ENCODE measurements at regions not wholly inside any gene's neighbourhood (a gene's known extent, or its start where the extent isn't known, plus 50 kb on each side); places are given as distances from the start of the nearest gene placed in this dataset.

GRCh38 chr13:40208517-40208916, 457.9 kb downstream of the FOXO1 start:
- TF ChIP-seq GATA3 (IDR thresholded peaks at IDR 0.05; ENCODE audit: low read depth, low read length) (no peak), GATA2 (IDR thresholded peaks at IDR 0.05; ENCODE audit: low read depth, low read length) (no peak)

GRCh38 chr13:40210865-40211585, 455.4 kb downstream of the FOXO1 start:
- TF ChIP-seq GATA2 (IDR thresholded peaks at IDR 0.05; ENCODE audit: low read depth, low read length) = no peak
- TF ChIP-seq GATA3 (IDR thresholded peaks at IDR 0.05; ENCODE audit: low read depth, low read length) = no peak

- TF ChIP-seq GATA2 (IDR thresholded peaks at IDR 0.05; ENCODE audit: low read depth, low read length) (no peak), GATA3 (IDR thresholded peaks at IDR 0.05; ENCODE audit: low read depth, low read length) (no peak)
Observed at GRCh38 chr13:40211586-40211968, 454.9 kb downstream of the FOXO1 start.

GRCh38 chr13:40213779-40214178, 452.7 kb downstream of the FOXO1 start:
- TF ChIP-seq GATA3 (IDR thresholded peaks at IDR 0.05; ENCODE audit: low read depth, low read length) (no peak), GATA2 (IDR thresholded peaks at IDR 0.05; ENCODE audit: low read depth, low read length) (no peak)

- TF ChIP-seq GATA3 (IDR thresholded peaks at IDR 0.05; ENCODE audit: low read depth, low read length) = no peak
- TF ChIP-seq GATA2 (IDR thresholded peaks at IDR 0.05; ENCODE audit: low read depth, low read length) = no peak
Observed at GRCh38 chr13:40215311-40215710, 451.1 kb downstream of the FOXO1 start.

GRCh38 chr13:40215747-40216146, 450.7 kb downstream of the FOXO1 start:
- TF ChIP-seq GATA3 (IDR thresholded peaks at IDR 0.05; ENCODE audit: low read depth, low read length) (no peak), GATA2 (IDR thresholded peaks at IDR 0.05; ENCODE audit: low read depth, low read length) (no peak)

- TF ChIP-seq GATA2 (IDR thresholded peaks at IDR 0.05; ENCODE audit: low read depth, low read length) (no peak), GATA3 (IDR thresholded peaks at IDR 0.05; ENCODE audit: low read depth, low read length) (no peak)
Observed at GRCh38 chr13:40217675-40218074, 448.8 kb downstream of the FOXO1 start.

GRCh38 chr13:40220299-40220935, 446.0 kb downstream of the FOXO1 start:
- TF ChIP-seq GATA3 (IDR thresholded peaks at IDR 0.05; ENCODE audit: low read depth, low read length) (no peak), GATA2 (IDR thresholded peaks at IDR 0.05; ENCODE audit: low read depth, low read length) (no peak)

GRCh38 chr13:40221131-40221459, 445.3 kb downstream of the FOXO1 start:
- TF ChIP-seq GATA2 (IDR thresholded peaks at IDR 0.05; ENCODE audit: low read depth, low read length) (no peak), GATA3 (IDR thresholded peaks at IDR 0.05; ENCODE audit: low read depth, low read length) (no peak)

GRCh38 chr13:40221460-40222201, 444.8 kb downstream of the FOXO1 start:
- TF ChIP-seq GATA3 (IDR thresholded peaks at IDR 0.05; ENCODE audit: low read depth, low read length) = no peak
- no peak for TF ChIP-seq GATA2 (IDR thresholded peaks at IDR 0.05; ENCODE audit: low read depth, low read length)

GRCh38 chr13:40223585-40223984, 442.9 kb downstream of the FOXO1 start:
- no peak for TF ChIP-seq GATA3 (IDR thresholded peaks at IDR 0.05; ENCODE audit: low read depth, low read length)
- TF ChIP-seq GATA2 (IDR thresholded peaks at IDR 0.05; ENCODE audit: low read depth, low read length) = peak; percentile 67

- TF ChIP-seq GATA2 (IDR thresholded peaks at IDR 0.05; ENCODE audit: low read depth, low read length) (no peak), GATA3 (IDR thresholded peaks at IDR 0.05; ENCODE audit: low read depth, low read length) (no peak)
Observed at GRCh38 chr13:40228496-40228895, 437.9 kb downstream of the FOXO1 start.

- TF ChIP-seq GATA3 (IDR thresholded peaks at IDR 0.05; ENCODE audit: low read depth, low read length) = no peak
- TF ChIP-seq GATA2 (IDR thresholded peaks at IDR 0.05; ENCODE audit: low read depth, low read length) = no peak
Observed at GRCh38 chr13:40228990-40229389, 437.5 kb downstream of the FOXO1 start.

- TF ChIP-seq GATA3 (IDR thresholded peaks at IDR 0.05; ENCODE audit: low read depth, low read length) (no peak), GATA2 (IDR thresholded peaks at IDR 0.05; ENCODE audit: low read depth, low read length) (no peak)
Observed at GRCh38 chr13:40230833-40231266, 435.6 kb downstream of the FOXO1 start.

- no peak for TF ChIP-seq GATA2 (IDR thresholded peaks at IDR 0.05; ENCODE audit: low read depth, low read length)
- no peak for TF ChIP-seq GATA3 (IDR thresholded peaks at IDR 0.05; ENCODE audit: low read depth, low read length)
Observed at GRCh38 chr13:40231311-40231710, 435.1 kb downstream of the FOXO1 start.

All from SH-SY5Y (cell line).